ENCODE measurements at regions not wholly inside any gene's neighbourhood (a gene's known extent, or its start where the extent isn't known, plus 50 kb on each side); places are given as distances from the start of the nearest gene placed in this dataset.
"Not testable (repeated sequence)": the region's sequence is repeated elsewhere in the genome, so short reads cannot be mapped to it uniquely, and the experiment has no call there.

DNA sequence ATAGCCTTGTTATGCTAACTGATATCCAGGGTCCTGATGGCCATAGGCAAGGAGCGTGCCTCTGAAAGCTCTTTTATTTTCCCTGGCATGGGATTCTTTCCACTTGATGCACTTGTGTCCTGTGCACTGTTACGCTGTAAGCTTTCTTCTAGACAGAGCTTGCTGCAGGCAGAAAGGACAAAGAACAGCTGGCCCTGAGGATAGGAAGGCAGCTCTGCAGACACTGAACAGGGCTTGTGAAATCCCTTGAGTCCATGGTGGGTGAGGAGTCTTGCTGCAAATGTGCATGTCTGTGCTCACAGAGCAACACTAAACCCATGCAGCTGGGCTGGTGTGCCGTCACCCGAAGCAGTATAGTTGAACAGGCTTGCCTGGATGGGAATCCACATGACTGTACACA, 126.6 kb downstream of the AKAP11 start:
- no peak for DNase-seq (ENCODE audit: low spot score)

DNA sequence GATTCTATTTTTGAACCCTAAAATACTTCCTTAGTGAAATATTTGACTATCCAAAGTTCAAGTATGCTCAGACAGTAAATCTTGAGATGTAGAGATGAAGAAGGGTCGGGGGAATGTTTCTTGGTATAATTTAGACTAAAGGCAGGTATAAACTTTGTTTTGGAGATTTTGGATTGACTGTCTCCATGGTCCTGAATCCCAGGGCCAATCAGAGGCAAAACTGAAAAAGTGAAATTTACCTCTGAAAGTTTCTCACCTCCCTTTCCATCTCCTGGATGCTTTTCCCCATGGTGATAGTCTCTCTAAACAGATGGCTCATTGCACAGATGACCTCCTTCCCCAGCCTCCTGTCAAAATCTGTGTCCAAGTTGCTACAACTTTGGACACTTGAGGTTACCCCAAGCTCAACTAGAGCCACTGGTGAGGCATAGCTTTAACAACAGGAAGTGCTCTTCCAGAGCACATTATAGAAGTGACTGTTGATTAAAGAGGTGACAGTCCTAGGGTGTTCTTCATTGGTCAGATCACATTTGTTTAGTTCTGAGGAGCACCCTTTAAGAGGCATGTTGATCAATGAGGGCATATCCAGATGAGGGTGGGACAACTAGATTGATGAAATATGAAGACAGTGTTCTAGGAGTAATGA, 128.4 kb downstream of the AKAP11 start:
- no peak for DNase-seq (ENCODE audit: low spot score)

DNA sequence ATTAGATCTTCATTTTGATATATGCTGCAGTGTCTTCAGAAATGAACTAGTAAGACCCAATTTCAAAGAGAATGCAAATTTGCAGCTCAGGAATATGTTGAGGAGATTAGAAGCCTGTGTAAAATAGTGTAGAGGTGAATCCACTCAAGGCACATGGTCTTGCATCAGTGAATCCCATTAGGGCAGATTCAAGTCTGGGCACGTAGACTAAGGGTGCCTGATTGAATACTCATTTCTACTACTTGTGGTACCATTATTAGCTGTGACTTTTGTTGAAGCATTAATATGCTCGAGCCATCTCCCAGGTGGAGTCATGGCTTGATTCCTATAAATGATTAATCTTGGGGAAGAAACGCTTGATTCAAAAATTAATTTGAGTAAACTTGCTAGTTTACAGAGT, 129.4 kb downstream of the AKAP11 start:
- no peak for DNase-seq (ENCODE audit: low spot score)

DNA sequence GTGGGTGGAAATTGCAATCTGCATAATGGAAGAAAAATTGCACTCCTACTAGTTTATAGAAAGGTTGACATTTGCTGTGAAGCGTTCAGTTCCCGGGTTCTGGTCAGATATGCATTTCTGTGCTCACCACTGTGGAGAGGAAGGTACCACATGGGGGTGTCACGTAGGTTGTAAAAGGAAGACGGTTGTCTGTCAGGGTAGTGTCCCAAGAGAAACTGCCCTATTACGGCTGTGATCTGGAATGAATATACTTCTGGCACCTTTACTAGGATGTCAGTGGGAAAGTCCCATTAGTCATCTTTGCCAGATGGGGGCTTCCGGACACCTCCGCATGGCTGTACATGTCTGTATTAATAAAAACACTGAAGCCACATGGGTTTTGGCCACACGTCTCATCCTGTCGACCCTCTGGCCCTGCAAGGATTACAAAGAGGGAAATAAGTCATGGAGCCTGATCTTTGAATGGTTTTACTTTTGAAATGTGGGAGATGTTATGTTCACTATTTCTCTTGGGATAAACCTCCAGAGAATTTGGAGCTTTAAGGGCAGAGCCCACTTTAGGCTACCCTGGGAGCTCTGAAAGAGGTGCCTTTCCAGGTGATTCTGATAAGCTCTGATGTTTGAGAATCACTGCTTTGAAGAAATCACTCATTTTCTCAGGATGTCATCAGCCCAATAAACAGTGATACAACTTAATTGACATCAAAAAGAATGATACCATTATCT, 133.9 kb downstream of the AKAP11 start:
- no peak for DNase-seq (ENCODE audit: low spot score)

- no peak for DNase-seq (ENCODE audit: low spot score)
Observed at GRCh38 chr13:42409075-42409474, 137.1 kb downstream of the AKAP11 start.

- DNase-seq (ENCODE audit: low spot score) = no peak
Observed at GRCh38 chr13:42409551-42409950, 137.6 kb downstream of the AKAP11 start.

DNA sequence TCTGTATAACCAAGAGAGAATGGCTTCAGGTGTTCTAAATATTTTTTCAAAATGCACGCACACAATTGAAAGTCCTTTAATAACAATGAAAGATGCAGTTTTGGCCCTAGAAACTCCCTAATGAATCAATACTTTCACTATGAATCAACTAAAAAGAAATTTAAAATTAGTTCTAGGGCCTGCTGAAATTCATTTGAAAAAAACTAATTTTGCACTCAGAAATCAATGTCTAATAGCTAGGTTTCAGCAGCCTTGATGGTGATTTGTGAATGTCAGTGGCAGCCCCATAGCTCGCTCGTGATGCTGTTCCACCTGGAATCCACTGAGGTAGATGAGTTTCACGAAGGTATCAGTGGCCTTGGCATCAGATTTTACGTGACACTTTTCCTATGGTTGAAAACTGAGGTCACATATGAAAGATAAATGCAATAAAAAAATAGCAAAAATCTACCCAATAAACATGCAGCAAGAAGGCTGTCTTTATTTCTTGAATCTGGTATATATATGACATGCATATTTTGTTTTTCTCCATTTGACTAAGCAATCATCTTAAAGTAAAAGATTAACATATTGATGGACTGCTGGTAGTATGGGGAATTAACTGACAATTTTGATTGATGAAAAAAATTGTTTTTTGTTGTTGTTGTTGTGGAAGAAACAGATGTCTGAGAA, 141.0 kb downstream of the AKAP11 start:
- DNase-seq (ENCODE audit: low spot score) = no peak

- DNase-seq (ENCODE audit: low spot score) = no peak
Observed at GRCh38 chr13:42413484-42413815, 141.5 kb downstream of the AKAP11 start.

DNA sequence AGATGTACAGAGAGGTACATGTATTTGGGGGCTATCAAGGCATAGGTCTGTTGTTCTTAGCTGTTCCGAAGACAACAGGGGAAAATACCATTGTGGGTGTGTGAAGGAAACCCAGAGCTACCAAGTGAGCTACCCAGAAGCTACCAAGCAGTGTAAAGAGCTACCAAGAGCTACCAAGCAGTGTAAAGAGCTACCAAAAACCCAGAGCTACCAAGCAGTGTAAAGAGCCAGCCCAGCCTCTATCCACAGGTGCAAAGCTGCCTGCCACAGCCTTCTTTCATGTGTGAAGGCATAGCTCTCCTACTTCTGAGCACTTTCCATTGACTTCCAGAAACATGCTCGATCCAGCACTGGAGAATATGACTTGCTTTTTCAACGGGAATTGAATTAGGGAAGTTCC, 145.7 kb downstream of the AKAP11 start:
- no peak for DNase-seq (ENCODE audit: low spot score)

DNA sequence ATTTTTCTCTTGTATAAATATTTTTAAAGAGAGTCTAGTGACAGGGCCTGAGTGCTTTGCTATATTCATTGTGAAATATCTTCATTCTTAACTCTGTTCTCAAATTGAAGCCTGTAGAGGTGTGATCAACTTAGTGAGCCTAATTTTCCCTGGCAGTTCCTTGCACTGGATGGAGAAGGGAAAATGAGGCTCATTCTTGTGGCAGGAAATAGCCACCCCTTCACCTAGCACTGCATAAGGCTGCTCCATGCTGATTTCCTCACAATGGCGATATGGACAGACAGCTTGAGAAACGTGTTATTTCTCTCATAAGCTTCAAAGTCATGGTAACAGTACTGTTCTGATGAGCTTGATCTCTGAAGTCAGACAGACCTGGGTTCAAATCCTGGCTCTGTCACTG, 146.2 kb downstream of the AKAP11 start:
- DNase-seq (ENCODE audit: low spot score) = no peak

GRCh38 chr13:42420304-42420703, 148.4 kb downstream of the AKAP11 start:
- DNase-seq (ENCODE audit: low spot score) = no peak

GRCh38 chr13:42422681-42423080, 150.7 kb downstream of the AKAP11 start:
- DNase-seq (ENCODE audit: low spot score) = no peak

DNA sequence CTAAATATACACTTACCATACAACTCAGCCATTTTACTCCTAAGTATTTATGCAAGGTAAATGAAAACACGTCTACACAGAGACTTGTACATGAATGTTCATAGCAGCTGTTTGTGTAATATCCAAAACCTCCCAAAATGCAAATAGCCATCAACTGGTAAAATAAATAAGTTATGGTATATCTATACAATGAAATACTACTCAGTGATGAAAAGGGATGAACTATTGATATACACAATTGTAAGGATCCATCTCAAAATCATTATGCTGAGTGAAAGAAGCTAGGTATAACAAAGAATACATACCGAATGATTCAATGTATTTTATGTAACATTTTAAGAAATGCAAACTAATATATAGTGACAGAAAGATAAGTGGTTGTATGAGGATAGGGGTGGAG, 149.8 kb upstream of the TNFSF11 start:
- DNase-seq (ENCODE audit: low spot score) = no peak

DNA sequence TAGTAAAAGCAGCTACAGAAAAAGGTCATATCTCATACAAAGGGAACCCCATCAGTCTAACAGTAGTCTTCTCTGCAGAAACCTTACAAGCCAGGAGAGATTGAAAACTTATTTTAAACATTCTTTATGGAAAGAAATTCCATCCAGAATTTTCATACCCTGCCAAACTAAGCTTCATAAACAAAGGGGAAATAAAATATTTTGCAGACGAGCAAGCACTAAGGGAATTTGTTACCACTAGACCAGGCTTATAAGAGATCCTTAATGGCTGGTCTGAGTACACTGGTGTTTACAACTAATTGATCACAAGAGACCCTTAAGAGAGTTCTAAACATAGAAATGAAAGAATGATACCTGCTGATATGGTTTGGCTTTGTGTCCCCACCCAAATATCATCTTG, 128.6 kb upstream of the TNFSF11 start:
- no peak for DNase-seq (ENCODE audit: low spot score)

DNA sequence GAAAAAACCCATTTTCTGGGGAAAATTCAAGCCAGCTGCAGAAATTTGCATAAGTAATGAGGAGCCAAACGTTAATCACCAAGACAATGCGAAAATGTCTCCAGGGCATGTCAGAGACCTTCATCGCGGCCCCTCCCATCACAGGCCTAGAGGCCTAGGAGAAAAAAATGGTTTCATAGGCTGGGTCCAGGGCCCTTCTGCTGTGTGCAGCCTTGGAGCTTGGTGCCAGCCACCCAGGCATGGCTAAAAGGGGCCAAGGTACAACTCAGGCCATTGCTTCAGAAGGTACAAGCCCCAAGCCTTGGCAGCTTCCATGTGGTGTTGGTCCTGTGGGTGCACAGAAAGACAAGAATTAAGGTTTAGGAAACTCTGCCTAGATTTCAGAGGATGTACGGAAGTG, 127.4 kb upstream of the TNFSF11 start:
- not testable (repeated sequence) for DNase-seq (ENCODE audit: low spot score)

- DNase-seq (ENCODE audit: low spot score) = no peak
Observed at GRCh38 chr13:42453091-42453645, 120.8 kb upstream of the TNFSF11 start.

DNA sequence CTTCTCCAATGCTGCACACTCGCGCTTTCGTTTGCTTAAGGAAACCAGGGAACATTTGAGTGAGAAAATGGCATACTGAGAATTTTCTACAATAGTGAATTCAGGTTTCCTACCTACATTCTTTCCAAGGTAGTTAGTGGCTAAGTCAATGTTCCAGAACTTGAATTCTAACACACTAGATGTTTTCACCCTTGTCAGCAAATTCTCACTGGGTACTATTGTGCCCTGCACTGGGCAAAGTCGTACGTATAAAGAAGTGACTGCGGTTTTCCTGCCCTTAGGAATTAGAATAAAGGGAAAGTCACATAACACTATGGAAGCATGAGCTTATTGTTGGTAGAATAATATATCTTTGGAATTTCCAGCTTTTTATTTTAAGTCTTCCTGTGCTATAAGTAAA, 119.2 kb upstream of the TNFSF11 start:
- DNase-seq (ENCODE audit: low spot score) = no peak

DNA sequence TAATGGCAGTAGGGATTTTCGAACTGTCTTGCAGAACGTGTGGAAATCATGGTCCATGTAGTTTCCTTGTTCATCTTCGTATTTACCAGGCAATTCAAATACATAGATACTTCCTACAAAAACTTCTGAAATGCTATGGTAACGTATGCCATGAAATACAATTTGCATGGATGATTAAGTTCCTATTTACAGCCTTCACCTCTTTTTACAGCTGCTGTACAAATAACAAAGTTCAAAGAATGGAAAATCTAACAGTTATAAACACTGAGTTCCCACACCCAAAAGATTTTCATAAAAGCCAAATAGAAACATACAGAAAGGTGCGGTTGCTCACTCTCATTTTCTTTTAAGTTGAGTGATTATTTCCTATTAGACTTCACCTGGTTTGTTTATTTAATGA, 115.8 kb upstream of the TNFSF11 start:
- DNase-seq (ENCODE audit: low spot score) = no peak

DNA sequence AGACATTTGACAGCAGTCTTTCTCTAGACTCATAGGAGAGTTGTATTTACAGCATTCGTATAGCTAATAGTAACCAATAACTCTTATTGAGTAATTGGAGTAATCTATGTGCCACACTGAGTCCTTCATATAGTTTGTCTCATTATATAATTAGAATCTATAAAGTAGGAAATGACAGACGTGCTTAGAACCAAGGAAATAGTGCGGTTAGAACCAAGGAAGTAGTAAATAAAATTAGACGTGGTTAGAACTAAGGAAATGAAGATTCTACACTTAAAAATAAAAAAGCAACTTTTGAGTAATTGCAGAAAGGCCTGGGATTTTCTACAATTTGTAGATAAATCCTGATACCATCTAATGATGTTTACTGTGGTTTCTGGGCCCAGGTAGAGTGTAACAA, 107.8 kb upstream of the TNFSF11 start:
- DNase-seq (ENCODE audit: low spot score) = no peak

- DNase-seq (ENCODE audit: low spot score) = no peak
Observed at GRCh38 chr13:42466609-42467008, 107.3 kb upstream of the TNFSF11 start.

GRCh38 chr13:42474954-42475353, 99.0 kb upstream of the TNFSF11 start:
- DNase-seq (ENCODE audit: low spot score) = peak; percentile 12

DNA sequence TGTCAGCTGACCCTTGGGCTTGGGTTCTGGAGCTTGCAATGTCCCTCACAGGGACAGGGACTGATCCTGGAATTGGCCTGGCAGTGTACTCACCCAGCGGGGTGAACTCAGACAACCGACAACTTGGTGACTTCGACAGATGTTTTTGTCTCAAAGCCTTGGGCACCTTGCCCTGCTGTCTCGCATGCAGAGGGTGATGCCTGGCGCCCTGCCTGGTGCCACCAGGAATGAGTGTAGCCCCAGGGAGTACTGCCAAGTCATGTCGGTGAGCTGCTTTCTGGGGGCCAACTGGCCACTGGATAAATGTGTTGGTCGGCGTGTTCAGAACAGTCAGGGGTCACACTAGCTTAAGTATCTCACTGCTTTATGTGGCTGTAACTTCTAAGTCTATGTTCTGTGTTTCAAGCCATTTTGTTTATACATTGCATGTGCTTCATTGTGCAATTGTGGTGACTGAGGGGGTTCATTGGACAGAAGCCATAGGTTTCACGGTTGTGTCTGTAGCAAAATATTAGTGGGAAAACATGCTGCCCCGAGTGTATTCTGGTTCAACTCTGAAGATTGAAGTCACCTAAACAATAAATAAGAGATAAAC, 96.3 kb upstream of the TNFSF11 start:
- DNase-seq (ENCODE audit: low spot score) = no peak

All from COLO829 (cell line).